HCT116 (cell line): ENCODE measurements at regions not wholly inside any gene's neighbourhood (a gene's known extent, or its start where the extent isn't known, plus 50 kb on each side); places are given as distances from the start of the nearest gene placed in this dataset.

Experiments used
- ATAC-seq: fragments of 200-7000 bp; cut with Tn5 transposase; 2 replicates; pipeline ENCODE4 v1.9.1; 2020; ENCODE audit warnings: mild to moderate bottlenecking, moderate library complexity
- BruUV-seq: library from RNA; stranded (reverse); fragments of 400-500 nt; replicated peaks from 2 replicates; lab custom pipeline; 2021; lab: Mats Ljungman, UMichigan
- CTCF ChIA-PET: fragments of 300-600 bp; sonication (Branson Sonifier 250); formaldehyde crosslinking; loops from one replicate; lab custom pipeline; 2021; ENCODE audit warnings: antibody characterized with exemption; lab: Charles Lee
- POLR2A ChIA-PET: fragments of 300-600, 350-600 bp; sonication (Branson Sonifier 250); formaldehyde crosslinking; loops from one replicate; lab custom pipeline; 2021; ENCODE audit warnings: antibody characterized with exemption; lab: Charles Lee
- RAD21 ChIA-PET, 2 experiments: fragments of 300-600 bp; sonication (Branson Sonifier 250); formaldehyde crosslinking; loops; one replicate each; lab custom pipeline; 2023; ENCODE audit warnings: low total read pairs in 2 of 2; ENCODE audit not compliant: uncharacterized antibody in 2 of 2, unreplicated experiment in 2 of 2, low non-redundant PET in 1 of 2; lab: Charles Lee
- DNase-seq: peaks from one replicate; pipeline ENCODE4 v3.0.0-alpha.2; 2010; ENCODE audit warnings: low read depth, low spot score
- H2AFZ ChIP-seq: fragments of 200-600 bp; shearing (Covaris generic), sonication (generic); 2 replicates; pipeline ENCODE4 v1.6.1; 2017; ENCODE audit warnings: low read depth, mixed run types, mixed read lengths, antibody characterized with exemption, low read length; ENCODE audit not compliant: poor library complexity, severe bottlenecking
- H3K27ac ChIP-seq: 2 replicates; pipeline ENCODE4 v1.5.1; 2012; ENCODE audit warnings: low read depth, low read length
- H3K27me3 ChIP-seq: fragments of 200-600 bp; sonication (generic); 2 replicates; pipeline ENCODE4 v1.6.1; 2016; ENCODE audit warnings: mixed run types, low read length, mixed read lengths; ENCODE audit not compliant: insufficient read depth
- H3K36me3 ChIP-seq, 2 experiments: fragments of 200-500 bp in 1 of 2; fragments of 200-600 bp in 1 of 2; sonication (Bioruptor generic) in 1 of 2; sonication (generic) in 1 of 2; 2 replicates each; pipeline versions ENCODE4 v1.5.1 to v1.6.1; 2014 to 2016; ENCODE audit warnings: low read length in 2 of 2, inconsistent platforms in 1 of 2, mixed read lengths in 1 of 2, mixed run types in 1 of 2; ENCODE audit not compliant: insufficient read depth in 2 of 2, control insufficient read depth in 1 of 2
- H3K4me1 ChIP-seq, 2 experiments: fragments of 200-600 bp in 1 of 2; sonication (generic) in 1 of 2; 2 replicates each; pipeline versions ENCODE4 v1.5.1 to v1.6.1; 2012 to 2017; ENCODE audit warnings: low read length in 2 of 2, inconsistent platforms in 1 of 2, mild to moderate bottlenecking in 1 of 2, mixed read lengths in 1 of 2, mixed run types in 1 of 2, moderate library complexity in 1 of 2; ENCODE audit not compliant: insufficient read depth in 2 of 2, control insufficient read depth in 1 of 2
- H3K4me2 ChIP-seq: fragments of 200-600 bp; sonication (generic); 2 replicates; pipeline ENCODE4 v1.6.1; 2017; ENCODE audit warnings: mixed run types, low read length, mixed read lengths
- H3K4me3 ChIP-seq, 2 experiments: fragments of 200-600 bp in 1 of 2; sonication (generic) in 1 of 2; replicated peaks in 1 of 2; 2 replicates each; pipeline ENCODE4 v1.5.1; 2011 to 2016; ENCODE audit warnings: low read length in 2 of 2, control low read depth in 1 of 2, low read depth in 1 of 2, mild to moderate bottlenecking in 1 of 2, mixed read lengths in 1 of 2, mixed run types in 1 of 2
- H3K79me2 ChIP-seq: fragments of 200-600 bp; sonication (generic); 2 replicates; pipeline ENCODE4 v1.6.1; 2017; ENCODE audit warnings: mild to moderate bottlenecking, mixed run types, low read length, moderate library complexity, mixed read lengths; ENCODE audit not compliant: insufficient read depth
- H3K9ac ChIP-seq: fragments of 200-600 bp; sonication (generic); 2 replicates; pipeline ENCODE4 v1.6.1; 2016; ENCODE audit warnings: low read length, mixed read lengths
- H3K9me2 ChIP-seq: fragments of 200-600 bp; sonication (generic), shearing (Covaris generic); 2 replicates; pipeline ENCODE4 v1.6.1; 2017; ENCODE audit warnings: mixed run types, mild to moderate bottlenecking, moderate library complexity; ENCODE audit not compliant: insufficient read depth
- H3K9me3 ChIP-seq, 2 experiments: fragments of 200-500 bp in 1 of 2; fragments of 200-600 bp in 1 of 2; sonication (Bioruptor generic) in 1 of 2; sonication (generic) in 1 of 2; 2 replicates each; pipeline ENCODE4 v1.6.1; 2014 to 2017; ENCODE audit warnings: low read length in 2 of 2, mixed read lengths in 2 of 2, inconsistent platforms in 1 of 2, low read depth in 1 of 2, mild to moderate bottlenecking in 1 of 2, mixed run types in 1 of 2, moderate library complexity in 1 of 2; ENCODE audit not compliant: control insufficient read depth in 1 of 2, insufficient read depth in 1 of 2
- H4K20me1 ChIP-seq: fragments of 200-600 bp; sonication (generic), shearing (Covaris generic); 2 replicates; pipeline ENCODE4 v1.6.1; 2017; ENCODE audit warnings: mixed run types, mild to moderate bottlenecking, moderate library complexity; ENCODE audit not compliant: insufficient read depth
- CBX3 ChIP-seq: IDR thresholded peaks from 2 replicates; pipeline ENCODE4 v1.6.1; 2012; ENCODE audit warnings: low read depth
- CEBPB ChIP-seq: IDR thresholded peaks from 2 replicates; pipeline ENCODE4 v1.6.1; 2012; ENCODE audit warnings: low read depth
- CTCF ChIP-seq, 3 experiments: fragments of 200-600 bp in 1 of 3; sonication (generic) in 1 of 3; IDR thresholded peaks in 2 of 3; conservative IDR thresholded peaks in 1 of 3; 2 replicates each; pipeline ENCODE4 v1.5.1; 2012 to 2017; ENCODE audit warnings: low read depth in 2 of 3, low read length in 2 of 3, antibody characterized with exemption in 1 of 3, borderline replicate concordance in 1 of 3, control low read depth in 1 of 3, mild to moderate bottlenecking in 1 of 3, mixed read lengths in 1 of 3, mixed run types in 1 of 3, moderate library complexity in 1 of 3; ENCODE audit not compliant: insufficient read depth in 1 of 3
- EGR1 ChIP-seq: IDR thresholded peaks from 2 replicates; pipeline ENCODE4 v1.6.1; 2012; ENCODE audit warnings: low read depth
- JUND ChIP-seq: IDR thresholded peaks from 2 replicates; pipeline ENCODE4 v1.6.1; 2012
- POLR2A ChIP-seq: IDR thresholded peaks from 2 replicates; pipeline ENCODE4 v1.7.0; 2011; ENCODE audit warnings: borderline replicate concordance; ENCODE audit not compliant: insufficient read depth, insufficient read length; ENCODE audit errors: extremely low read depth
- RAD21 ChIP-seq: IDR thresholded peaks from 2 replicates; pipeline ENCODE4 v1.6.1; 2012; ENCODE audit warnings: low read depth, mild to moderate bottlenecking
- SP1 ChIP-seq: IDR thresholded peaks from 2 replicates; pipeline ENCODE4 v1.6.1; 2012; ENCODE audit warnings: low read depth
- SRF ChIP-seq: IDR thresholded peaks from 2 replicates; pipeline ENCODE4 v1.6.1; 2012; ENCODE audit warnings: low read depth
- TCF7L2 ChIP-seq: IDR thresholded peaks from 2 replicates; pipeline ENCODE4 v1.7.0; 2011; ENCODE audit warnings: borderline replicate concordance, inconsistent platforms; ENCODE audit not compliant: insufficient read depth, insufficient read length; ENCODE audit errors: extremely low read depth
- intact Hi-C: fragments of 100-400 bp; cut with micrococcal nuclease; formaldehyde crosslinking; loops from 2 replicates; pipeline ENCODE4 v1.10.0; 2022

GRCh38 chr4:128338634-128339355 lies 51.2 kb upstream of the PGRMC2 start:
- Histone ChIP-seq H3K9me2 (no peaks in the 10 kb centered on the region), H3K9ac (no peak overlapping the region), H3K27me3 (no peaks in the 10 kb centered on the region), H3K9me3 (no peaks in the 10 kb centered on the region), H3K4me2 (peak overlapping the region; percentile 33; the same call in 1 of the 2 replicates), H4K20me1 (no peaks in the 10 kb centered on the region), H3K4me3 (no peak overlapping the region), H3K4me1 (peaks cover 0 to 10% of the 10 kb centered on the region in 2 experiments; a peak in 2 of 4 replicates), H2AFZ (no peak overlapping the region), H3K79me2 (no peaks in the 10 kb centered on the region), H3K27ac (no peak overlapping the region), H3K36me3 (no peaks in the 10 kb centered on the region)
- CTCF ChIA-PET, result no interaction called here
- RAD21 ChIA-PET, result no interaction called here
- peak; percentile 81 for ATAC-seq
- BruUV-seq, result no TSS peak
- no peak for DNase-seq
- POLR2A ChIA-PET, result no interaction called here
- no peak for TF ChIP-seq SP1
- no peak for TF ChIP-seq CEBPB
- TF ChIP-seq TCF7L2, result no peak
- no peak for TF ChIP-seq POLR2A
- no peak for TF ChIP-seq SRF
- TF ChIP-seq CTCF (IDR thresholded peaks at IDR 0.05 in 2 of 3, conservative IDR thresholded peaks at IDR 0.05 in 1 of 3; ENCODE audit: borderline replicate concordance in 1 of 3, insufficient read depth in 1 of 3, low read depth in 2 of 3, low read length in 2 of 3), result no peak
- TF ChIP-seq CBX3, result no peak
- TF ChIP-seq RAD21, result no peak
- TF ChIP-seq EGR1, result no peak
- TF ChIP-seq JUND, result no peak
- intact Hi-C loops, result no loop called here
